Duodenal mucosa (tissue), 2 donors: ENCODE measurements at regions not wholly inside any gene's neighbourhood (a gene's known extent, or its start where the extent isn't known, plus 50 kb on each side); places are given as distances from the start of the nearest gene placed in this dataset.

Experiments used
- H3K27ac ChIP-seq: one replicate; pipeline ENCODE4 v1.7.0; 2013; ENCODE audit warnings: low read depth, low read length
- H3K27me3 ChIP-seq, 2 donors: one replicate each; pipeline ENCODE4 v1.7.0; 2013; ENCODE audit warnings: low read length in 2 of 2, control low read depth in 1 of 2; ENCODE audit not compliant: insufficient read depth in 2 of 2, control insufficient read depth in 1 of 2
- H3K36me3 ChIP-seq, 2 donors: one replicate each; pipeline ENCODE4 v1.7.0; 2013; ENCODE audit warnings: low read length in 2 of 2, control low read depth in 1 of 2; ENCODE audit not compliant: insufficient read depth in 2 of 2, control insufficient read depth in 1 of 2
- H3K4me1 ChIP-seq, 2 donors: one replicate each; pipeline ENCODE4 v1.7.0; 2013; ENCODE audit warnings: low read length in 2 of 2, control low read depth in 1 of 2; ENCODE audit not compliant: insufficient read depth in 2 of 2, control insufficient read depth in 1 of 2
- H3K4me3 ChIP-seq, 2 donors: one replicate each; pipeline ENCODE4 v1.7.0; 2013; ENCODE audit warnings: low read length in 2 of 2, low read depth in 1 of 2
- H3K9ac ChIP-seq, 2 donors: one replicate each; pipeline ENCODE4 v1.7.0; 2013; ENCODE audit warnings: low read length in 2 of 2, low read depth in 1 of 2
- H3K9me3 ChIP-seq, 2 donors: one replicate each; pipeline ENCODE4 v1.7.0; 2013; ENCODE audit warnings: low read length in 2 of 2, control low read depth in 1 of 2; ENCODE audit not compliant: control insufficient read depth in 1 of 2

DNA sequence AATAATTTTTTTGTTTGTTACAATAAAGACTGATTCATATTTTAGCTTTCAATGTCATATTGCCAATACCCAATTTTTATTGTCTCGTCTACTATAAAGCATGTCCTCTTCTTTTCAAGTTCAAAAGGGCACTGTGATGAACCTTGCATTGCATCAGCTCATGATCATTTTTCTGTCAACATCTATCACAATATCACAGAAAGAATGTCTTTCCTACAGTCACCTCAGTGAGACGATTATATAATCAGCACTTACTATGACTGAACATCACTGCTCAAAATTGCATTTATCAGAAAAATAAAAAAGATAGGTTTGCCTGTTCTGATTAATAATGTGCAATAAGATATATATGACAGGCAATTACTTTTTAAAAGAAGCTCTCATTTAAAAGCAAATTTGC lies 228.7 kb upstream of the LRFN5 start:
- H3K27me3 ChIP-seq, result no peaks in the 10 kb centered on the region

DNA sequence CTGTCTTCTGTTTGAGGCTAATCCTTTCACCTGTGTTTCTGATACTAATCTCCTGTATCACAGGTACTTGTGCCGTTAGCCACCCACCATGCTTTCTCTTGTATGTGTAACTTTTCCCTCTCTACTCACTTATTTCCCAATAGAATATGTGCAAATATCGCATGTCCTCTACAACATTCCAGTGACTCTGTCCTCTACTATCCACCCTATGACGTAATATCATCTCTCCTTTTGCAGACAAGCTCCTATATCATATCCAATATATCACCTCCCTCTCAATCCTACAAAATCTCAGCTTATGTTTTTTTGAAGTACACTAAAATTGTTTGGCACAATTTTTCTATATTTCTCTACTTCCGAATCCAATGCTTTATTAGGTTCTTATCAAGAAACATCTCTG lies 232.6 kb upstream of the LRFN5 start:
- Histone ChIP-seq H3K36me3 (no peaks in the 10 kb centered on the region), H3K9me3 (no peaks in the 10 kb centered on the region), H3K4me1 (no peaks in the 10 kb centered on the region), H3K27ac (no peak overlapping the region), H3K9ac (no peak overlapping the region), H3K4me3 (no peak overlapping the region), H3K27me3 (no peaks in the 10 kb centered on the region)

More for the DNA sequence above, 228.7 kb upstream of the LRFN5 start:
- H3K4me3 ChIP-seq, result no peak overlapping the region
- H3K27ac ChIP-seq, result no peak overlapping the region
- H3K9ac ChIP-seq, result no peak overlapping the region
- no peaks in the 10 kb centered on the region for H3K36me3 ChIP-seq
- no peaks in the 10 kb centered on the region for H3K9me3 ChIP-seq
- H3K4me1 ChIP-seq, result no peaks in the 10 kb centered on the region

DNA sequence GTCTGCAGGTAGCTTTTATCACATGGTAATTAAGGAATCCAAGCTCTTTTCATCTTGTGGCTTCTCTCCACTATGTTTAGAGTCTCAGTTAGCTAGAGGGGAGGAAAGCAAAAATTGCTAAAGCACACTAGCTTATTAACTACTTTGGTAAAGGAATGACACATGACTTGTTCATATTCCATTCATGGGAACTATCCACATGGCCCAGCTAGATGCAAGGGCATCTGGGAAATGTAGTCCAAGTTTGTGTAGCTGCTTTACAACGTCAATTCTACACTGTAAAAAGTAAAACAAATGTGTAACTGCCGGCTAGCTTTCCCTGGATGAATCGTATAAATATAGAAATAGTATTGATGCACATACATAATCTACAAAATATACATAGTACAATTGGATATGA lies 244.5 kb upstream of the LRFN5 start:
- H3K27ac ChIP-seq, result no peak overlapping the region
- no peaks in the 10 kb centered on the region for H3K4me1 ChIP-seq
- no peaks in the 10 kb centered on the region for H3K9me3 ChIP-seq
- no peak overlapping the region for H3K4me3 ChIP-seq
- no peaks in the 10 kb centered on the region for H3K27me3 ChIP-seq
- no peak overlapping the region for H3K9ac ChIP-seq
- no peaks in the 10 kb centered on the region for H3K36me3 ChIP-seq

DNA sequence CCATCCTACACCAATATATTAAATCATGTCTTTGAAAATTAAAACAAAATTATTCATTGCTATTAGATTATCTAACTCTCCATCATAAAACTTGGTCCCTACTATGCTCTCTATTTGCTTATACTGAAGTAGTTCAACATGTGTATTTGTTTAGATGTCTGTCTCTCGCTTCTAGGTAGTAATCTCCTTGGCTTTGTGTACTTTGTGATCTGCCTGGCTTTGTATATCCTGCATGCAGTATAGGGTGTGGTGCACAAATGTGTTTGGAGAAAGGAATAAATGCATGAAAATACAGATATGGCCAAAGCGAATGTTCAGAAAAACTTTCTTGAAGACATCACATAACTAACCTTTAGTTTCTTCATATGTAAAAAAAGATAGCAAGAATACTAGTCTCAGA lies 246.6 kb upstream of the LRFN5 start:
- H3K4me3 ChIP-seq, result no peak overlapping the region
- no peak overlapping the region for H3K27ac ChIP-seq
- no peaks in the 10 kb centered on the region for H3K27me3 ChIP-seq
- no peaks in the 10 kb centered on the region for H3K4me1 ChIP-seq
- no peaks in the 10 kb centered on the region for H3K36me3 ChIP-seq
- H3K9ac ChIP-seq, result no peak overlapping the region
- no peaks in the 10 kb centered on the region for H3K9me3 ChIP-seq

DNA sequence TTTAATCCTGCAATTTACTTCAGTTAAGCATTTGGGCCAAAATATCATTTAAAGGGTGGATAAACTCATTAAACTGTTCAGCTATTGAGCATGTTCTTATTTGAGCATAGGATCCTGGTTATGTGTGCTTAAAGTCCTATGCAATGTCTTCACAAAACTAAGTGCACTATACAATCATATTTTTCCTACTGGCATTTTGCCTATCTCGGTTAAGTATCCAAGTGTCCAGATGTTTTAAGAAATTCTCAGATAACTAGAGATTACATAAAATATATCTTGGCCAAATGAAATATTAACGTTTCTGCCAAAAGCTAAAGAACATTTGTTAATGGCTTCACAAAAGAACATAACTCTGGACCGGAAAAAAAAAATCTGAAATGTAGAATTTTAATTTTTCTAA lies 250.8 kb upstream of the LRFN5 start:
- no peak overlapping the region for H3K9ac ChIP-seq
- no peaks in the 10 kb centered on the region for H3K4me1 ChIP-seq
- H3K27ac ChIP-seq, result no peak overlapping the region
- no peaks in the 10 kb centered on the region for H3K9me3 ChIP-seq
- no peaks in the 10 kb centered on the region for H3K36me3 ChIP-seq
- no peaks in the 10 kb centered on the region for H3K27me3 ChIP-seq
- no peak overlapping the region for H3K4me3 ChIP-seq

- no peak overlapping the region for H3K27ac ChIP-seq
- H3K36me3 ChIP-seq, result no peaks in the 10 kb centered on the region
- no peaks in the 10 kb centered on the region for H3K27me3 ChIP-seq
- no peak overlapping the region for H3K4me3 ChIP-seq
- no peaks in the 10 kb centered on the region for H3K4me1 ChIP-seq
- no peak overlapping the region for H3K9ac ChIP-seq
- H3K9me3 ChIP-seq, result no peaks in the 10 kb centered on the region
These were observed 256.2 kb upstream of the LRFN5 start for GRCh38 chr14:41350476-41350875.

DNA sequence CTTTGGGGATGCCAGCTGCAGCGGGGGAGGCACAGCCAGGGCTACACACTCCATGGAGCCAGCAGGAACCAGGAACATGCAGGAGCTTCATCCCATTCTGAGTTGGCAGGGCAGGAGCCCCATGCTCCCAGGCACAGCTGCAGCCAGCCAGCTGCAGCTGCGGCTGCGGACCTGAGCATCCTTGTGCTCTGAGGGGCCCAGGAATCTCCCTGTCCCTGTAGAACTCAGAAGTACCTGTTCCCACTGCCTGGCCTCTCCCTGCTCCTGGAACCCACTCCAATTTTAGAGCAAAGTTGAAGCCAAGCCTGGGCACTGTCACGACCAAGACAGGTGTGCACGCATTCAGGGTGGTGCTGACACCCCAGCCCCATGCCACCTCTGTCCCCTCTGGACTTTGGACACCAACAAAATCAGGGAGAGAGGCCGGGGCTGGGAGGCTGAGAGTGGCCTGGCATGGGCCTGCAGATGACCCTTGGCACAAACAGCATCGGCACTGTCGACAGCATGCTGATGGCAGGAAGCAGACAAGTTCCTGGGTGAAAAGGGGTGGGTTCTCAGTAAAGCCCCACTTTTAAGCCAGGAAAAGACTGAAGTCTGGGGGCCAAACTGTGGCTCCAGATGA lies 257.3 kb upstream of the LRFN5 start:
- H3K27ac ChIP-seq, result no peak overlapping the region
- no peaks in the 10 kb centered on the region for H3K36me3 ChIP-seq
- no peak overlapping the region for H3K9ac ChIP-seq
- H3K4me1 ChIP-seq, result no peaks in the 10 kb centered on the region
- no peaks in the 10 kb centered on the region for H3K27me3 ChIP-seq
- H3K9me3 ChIP-seq, result no peaks in the 10 kb centered on the region
- H3K4me3 ChIP-seq, result no peak overlapping the region

DNA sequence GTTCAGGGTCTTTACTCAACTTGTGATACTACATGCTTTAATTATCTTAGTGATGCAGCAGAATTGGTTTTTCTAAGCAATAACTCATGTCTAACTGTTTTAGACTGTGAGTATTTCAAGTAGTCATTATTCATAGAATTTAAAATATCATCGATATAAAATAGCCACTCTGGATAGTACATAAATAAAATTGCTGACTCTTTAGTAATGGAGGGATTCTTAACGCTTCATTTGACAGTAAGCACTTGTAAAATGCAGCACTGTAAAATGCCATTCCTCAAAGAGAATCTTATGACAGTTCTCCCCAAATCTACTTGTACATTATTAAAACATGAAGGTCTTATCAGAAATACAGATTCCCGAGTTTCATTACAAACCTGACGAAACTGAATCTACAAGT lies 262.8 kb upstream of the LRFN5 start:
- no peak overlapping the region for H3K9ac ChIP-seq
- H3K9me3 ChIP-seq, result no peaks in the 10 kb centered on the region
- no peaks in the 10 kb centered on the region for H3K36me3 ChIP-seq
- H3K27me3 ChIP-seq, result no peaks in the 10 kb centered on the region
- no peaks in the 10 kb centered on the region for H3K4me1 ChIP-seq
- H3K4me3 ChIP-seq, result no peak overlapping the region
- H3K27ac ChIP-seq, result no peak overlapping the region

- no peaks in the 10 kb centered on the region for H3K27me3 ChIP-seq
- no peak overlapping the region for H3K9ac ChIP-seq
- H3K4me3 ChIP-seq, result no peak overlapping the region
- no peaks in the 10 kb centered on the region for H3K9me3 ChIP-seq
- no peak overlapping the region for H3K27ac ChIP-seq
- H3K36me3 ChIP-seq, result no peaks in the 10 kb centered on the region
- no peaks in the 10 kb centered on the region for H3K4me1 ChIP-seq
These were observed 293.5 kb upstream of the LRFN5 start for GRCh38 chr14:41313196-41313595.

DNA sequence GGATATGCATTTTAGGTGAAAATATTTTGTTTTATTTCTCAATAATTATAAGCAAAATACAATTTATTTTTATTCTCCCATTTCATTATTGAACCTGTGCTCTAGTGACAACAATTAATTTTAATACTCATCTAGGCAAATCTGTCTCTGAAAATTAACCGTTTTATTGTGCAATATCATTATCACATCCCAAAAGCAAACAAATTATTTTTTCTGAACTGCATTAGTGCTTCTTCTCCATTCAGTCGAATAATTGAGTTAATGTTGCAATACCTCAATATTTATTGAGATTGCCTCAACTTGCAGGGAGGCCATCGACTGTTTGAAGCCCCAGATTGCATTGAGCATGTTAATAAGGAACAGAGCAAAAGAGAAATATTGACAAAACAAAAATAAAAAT lies 303.2 kb upstream of the LRFN5 start:
- Histone ChIP-seq H3K27ac (no peak overlapping the region), H3K36me3 (no peaks in the 10 kb centered on the region), H3K4me3 (no peak overlapping the region), H3K9ac (no peak overlapping the region), H3K27me3 (no peaks in the 10 kb centered on the region), H3K9me3 (no peaks in the 10 kb centered on the region), H3K4me1 (no peaks in the 10 kb centered on the region)

- H3K27me3 ChIP-seq, result no peaks in the 10 kb centered on the region
- no peaks in the 10 kb centered on the region for H3K36me3 ChIP-seq
- H3K27ac ChIP-seq, result no peak overlapping the region
- H3K4me1 ChIP-seq, result no peaks in the 10 kb centered on the region
- no peak overlapping the region for H3K4me3 ChIP-seq
- H3K9me3 ChIP-seq, result no peaks in the 10 kb centered on the region
- no peak overlapping the region for H3K9ac ChIP-seq
These were observed 303.9 kb upstream of the LRFN5 start for GRCh38 chr14:41302776-41303175.
